OCI-LY1 (cell line): ENCODE measurements at regions not wholly inside any gene's neighbourhood (a gene's known extent, or its start where the extent isn't known, plus 50 kb on each side); places are given as distances from the start of the nearest gene placed in this dataset.
"Not testable (repeated sequence)": the region's sequence is repeated elsewhere in the genome, so short reads cannot be mapped to it uniquely, and the experiment has no call there.

Experiments used
- CTCF ChIP-seq: fragments of 200-600 bp; sonication (generic), shearing (Covaris generic); IDR thresholded peaks from 2 replicates; pipeline ENCODE4 v1.5.1; 2017; ENCODE audit warnings: mild to moderate bottlenecking, antibody characterized with exemption, low read length, moderate library complexity, mixed read lengths
- EZH2 ChIP-seq: fragments of 200-600 bp; sonication (generic), shearing (Covaris generic); IDR thresholded peaks from 2 replicates; pipeline ENCODE4 v1.8.0; 2017; ENCODE audit warnings: borderline replicate concordance, mixed run types, mild to moderate bottlenecking, antibody characterized with exemption, low read length, moderate library complexity, mixed read lengths

GRCh38 chr6:57860481-57861315 lies 543.3 kb downstream of the PRIM2 start:
- TF ChIP-seq CTCF, EZH2: not testable (repeated sequence)
